HuH-7 (cell line): ENCODE measurements at regions not wholly inside any gene's neighbourhood (a gene's known extent, or its start where the extent isn't known, plus 50 kb on each side); places are given as distances from the start of the nearest gene placed in this dataset.
A peak's percentile ranks its signal among the peaks of the same experiment; 100 is the strongest.

Experiments used
- DNase-seq: peaks from one replicate; pipeline ENCODE4 v3.0.0; 2011; ENCODE audit warnings: low spot score

DNA sequence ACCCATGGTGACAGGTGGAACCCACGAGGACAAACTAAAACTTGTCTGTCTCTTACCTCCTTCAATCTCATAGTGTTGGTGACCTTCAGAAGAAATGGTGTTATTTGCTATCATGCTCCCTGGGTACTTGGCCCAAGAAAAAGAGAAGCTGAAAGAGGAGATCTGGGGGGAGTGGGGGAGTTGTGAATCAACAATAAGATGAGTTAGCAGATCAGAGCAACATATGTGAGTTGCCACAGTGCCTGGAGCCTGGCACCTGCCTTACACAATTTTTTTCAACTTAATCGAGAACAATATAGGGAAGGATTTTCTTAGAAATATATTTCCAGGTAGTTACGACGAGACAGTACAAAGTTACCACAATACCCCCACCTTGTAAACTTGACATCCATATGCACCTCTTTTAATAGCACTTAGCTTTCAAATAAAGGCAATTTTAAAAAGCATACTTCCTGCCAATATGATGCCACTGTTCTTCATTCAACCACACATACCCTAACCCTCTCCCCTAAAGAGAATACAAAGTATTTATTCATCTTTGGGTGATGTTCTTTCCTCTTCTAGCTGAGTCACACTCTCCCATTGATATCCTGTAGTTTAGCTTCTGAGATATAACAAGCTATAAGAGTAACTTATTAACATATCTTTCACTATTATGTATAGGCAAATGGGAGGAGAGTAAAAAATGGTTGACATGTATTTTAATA is 424.1 kb upstream of the OR4E1 start:
- DNase-seq: no peak

DNA sequence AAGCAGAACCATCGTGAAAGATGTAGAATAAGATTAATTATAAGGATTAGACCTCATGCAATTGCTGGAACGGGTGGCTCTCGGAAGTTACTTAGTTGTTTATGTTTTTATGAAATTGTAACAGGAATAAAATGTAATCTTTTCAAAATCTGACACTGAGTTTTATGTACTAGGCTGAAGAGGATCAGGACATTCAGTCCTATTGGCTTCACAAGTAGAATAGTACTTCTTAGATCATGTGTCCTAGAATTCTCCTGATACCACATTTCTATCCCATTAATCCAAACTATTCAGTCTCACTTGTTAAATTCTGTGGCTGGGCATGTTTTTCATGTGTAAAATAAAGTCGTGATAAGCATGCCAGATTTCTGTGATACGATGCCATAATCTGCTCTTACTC is 423.5 kb upstream of the OR4E1 start:
- DNase-seq: no peak

GRCh38 chr14:22096514-22096895 is 422.9 kb upstream of the OR4E1 start:
- DNase-seq: no peak

- DNase-seq: no peak
Observed at GRCh38 chr14:22095860-22096513, 422.4 kb upstream of the OR4E1 start.

DNA sequence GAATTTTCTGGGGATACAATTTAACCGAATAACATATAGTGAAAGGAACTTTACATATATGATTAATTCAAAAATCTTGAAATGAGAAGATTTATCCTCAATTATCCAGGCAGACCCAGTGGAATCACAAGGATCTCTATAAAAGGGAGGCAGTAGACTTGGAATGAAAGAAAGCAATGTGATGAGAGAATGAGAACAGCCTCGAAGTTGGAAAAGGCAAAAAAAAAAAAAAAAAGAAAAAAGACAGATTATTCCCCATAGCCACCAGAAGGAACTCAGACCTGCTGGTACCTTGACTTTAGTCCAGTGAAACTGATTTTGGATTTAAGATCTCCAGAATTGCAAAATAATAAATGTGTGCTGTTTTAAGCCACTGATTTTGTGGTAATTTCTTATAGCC is 416.3 kb upstream of the OR4E1 start:
- DNase-seq: no peak

DNA sequence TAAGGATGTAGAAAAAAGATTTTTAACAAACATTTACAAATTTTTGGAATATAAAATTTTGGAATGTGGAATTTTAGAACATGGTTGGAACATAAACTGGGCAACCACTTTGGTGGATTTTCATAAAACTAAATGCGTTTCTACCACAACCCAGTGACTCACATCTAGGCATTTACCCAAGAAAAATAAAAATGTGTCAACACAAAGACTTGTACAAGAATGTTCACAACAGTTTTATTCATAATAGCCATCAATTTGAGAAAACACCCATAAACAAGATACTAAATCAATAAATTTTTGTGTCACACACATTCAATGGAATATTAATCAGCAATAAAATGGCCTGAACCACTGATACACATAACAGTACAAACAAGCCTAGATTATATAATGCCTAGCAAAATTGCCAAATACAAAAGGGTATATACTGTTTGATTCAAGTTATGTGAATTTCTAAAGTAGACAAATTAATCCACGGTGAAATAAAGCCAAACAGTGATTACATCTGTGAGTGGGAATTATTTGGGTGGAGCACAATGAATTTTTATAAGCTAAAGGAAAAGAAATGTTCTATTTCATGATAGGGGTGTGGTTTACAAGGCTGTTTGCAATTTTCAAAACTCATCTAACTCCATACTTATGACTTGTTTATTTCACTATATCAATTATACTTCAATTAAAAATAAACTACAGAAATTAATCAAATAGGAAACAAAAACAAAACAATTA is 415.2 kb upstream of the OR4E1 start:
- DNase-seq: no peak

GRCh38 chr14:22086131-22086530 is 412.5 kb upstream of the OR4E1 start:
- DNase-seq: no peak

- DNase-seq: peak; percentile 7
Observed at GRCh38 chr14:22084393-22085281, 411.0 kb upstream of the OR4E1 start.

GRCh38 chr14:22081337-22081736 is 407.7 kb upstream of the OR4E1 start:
- DNase-seq: no peak

- no peak for DNase-seq
Observed at GRCh38 chr14:22079766-22080165, 406.1 kb upstream of the OR4E1 start.

- DNase-seq: no peak
Observed at GRCh38 chr14:22073801-22074200, 400.2 kb upstream of the OR4E1 start.

DNA sequence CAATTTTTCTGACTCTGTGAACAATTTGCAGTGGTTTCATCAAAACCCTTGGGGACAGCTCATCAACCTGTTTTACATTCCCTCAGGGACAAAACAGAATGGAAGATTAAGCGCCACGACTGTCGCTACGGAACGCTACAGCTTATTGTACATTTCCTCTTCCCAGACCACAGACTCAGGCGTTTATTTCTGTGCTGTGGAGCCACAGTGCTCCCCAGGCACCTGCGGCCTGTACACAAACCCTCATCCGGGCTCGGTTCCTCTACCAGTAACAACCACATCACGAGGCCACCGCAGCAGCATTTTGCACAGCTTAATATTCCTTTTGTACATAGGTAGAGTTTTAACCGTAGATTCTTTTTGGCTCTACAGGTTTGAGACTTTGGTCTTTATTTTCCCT is 397.4 kb upstream of the OR4E1 start:
- DNase-seq: no peak

GRCh38 chr14:22070119-22070982 is 396.7 kb upstream of the OR4E1 start:
- no peak for DNase-seq

DNA sequence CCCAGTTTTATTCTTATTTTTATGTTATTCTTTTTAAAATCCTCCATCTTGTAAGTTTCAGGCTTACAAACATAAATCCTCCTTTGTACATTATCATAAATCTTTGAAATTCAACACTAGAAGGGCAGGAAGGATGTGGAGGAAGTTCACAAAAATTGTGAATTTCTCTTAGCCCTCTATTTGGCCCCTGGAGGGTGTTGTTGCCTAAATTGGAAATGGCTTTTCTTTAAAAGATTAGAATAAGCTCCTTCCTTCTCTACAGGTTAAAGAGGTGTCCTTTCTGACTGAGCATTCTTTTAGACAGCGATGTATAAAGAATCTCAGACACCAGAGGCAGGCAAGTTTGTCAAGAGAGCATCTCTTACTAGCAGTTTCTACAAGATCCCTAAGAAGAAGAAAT is 391.7 kb upstream of the OR4E1 start:
- no peak for DNase-seq

DNA sequence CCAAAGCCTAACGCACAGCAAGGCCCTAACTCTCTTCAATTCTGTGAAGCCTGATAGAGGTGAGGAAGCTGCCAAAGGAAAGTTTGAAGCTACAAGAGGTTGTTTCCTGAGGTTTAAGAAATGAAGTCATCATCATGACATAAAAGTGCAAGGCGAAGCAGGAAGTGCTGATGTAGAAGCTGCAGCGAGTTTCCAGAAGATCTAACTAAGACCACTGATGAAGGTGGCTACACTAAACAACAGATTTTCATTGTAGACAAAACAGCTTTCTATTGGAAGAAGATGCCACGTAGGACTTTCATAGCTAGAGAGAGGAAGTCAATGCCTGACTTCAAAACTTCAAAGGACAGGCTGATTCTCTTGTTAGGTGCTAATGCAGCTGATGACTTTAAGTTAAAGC is 385.6 kb upstream of the OR4E1 start:
- no peak for DNase-seq

DNA sequence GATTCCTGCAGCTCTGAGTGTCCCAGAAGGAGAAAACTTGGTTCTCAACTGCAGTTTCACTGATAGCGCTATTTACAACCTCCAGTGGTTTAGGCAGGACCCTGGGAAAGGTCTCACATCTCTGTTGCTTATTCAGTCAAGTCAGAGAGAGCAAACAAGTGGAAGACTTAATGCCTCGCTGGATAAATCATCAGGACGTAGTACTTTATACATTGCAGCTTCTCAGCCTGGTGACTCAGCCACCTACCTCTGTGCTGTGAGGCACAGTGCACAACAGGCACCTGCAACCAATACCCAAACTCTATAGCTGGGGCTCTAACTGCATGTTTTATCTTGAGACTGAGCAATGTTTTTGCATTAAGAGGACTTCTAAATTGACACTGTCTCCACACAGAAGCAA is 379.2 kb upstream of the OR4E1 start:
- DNase-seq: no peak

GRCh38 chr14:22047115-22047514 is 373.5 kb upstream of the OR4E1 start:
- DNase-seq: peak; percentile 11

GRCh38 chr14:22046063-22046462 is 372.4 kb upstream of the OR4E1 start:
- no peak for DNase-seq

DNA sequence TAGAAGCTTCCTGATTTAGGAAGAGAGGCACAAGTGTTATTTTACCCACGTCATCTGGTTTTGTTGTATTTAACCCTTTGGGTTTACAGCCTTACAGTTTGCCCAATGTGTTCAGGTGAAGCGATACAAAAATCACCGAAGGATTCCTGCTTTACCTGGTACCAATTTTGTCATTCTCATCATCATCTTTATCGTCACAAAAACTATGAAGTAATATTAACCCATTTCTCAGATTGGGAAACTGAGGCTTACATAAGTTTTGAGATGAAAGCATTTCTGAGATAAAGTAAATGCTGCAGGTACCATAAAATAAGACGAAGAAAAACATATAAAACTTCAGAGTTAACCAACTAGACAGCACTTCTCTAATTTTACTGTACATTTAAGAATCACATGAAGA is 370.6 kb upstream of the OR4E1 start:
- DNase-seq: no peak

DNA sequence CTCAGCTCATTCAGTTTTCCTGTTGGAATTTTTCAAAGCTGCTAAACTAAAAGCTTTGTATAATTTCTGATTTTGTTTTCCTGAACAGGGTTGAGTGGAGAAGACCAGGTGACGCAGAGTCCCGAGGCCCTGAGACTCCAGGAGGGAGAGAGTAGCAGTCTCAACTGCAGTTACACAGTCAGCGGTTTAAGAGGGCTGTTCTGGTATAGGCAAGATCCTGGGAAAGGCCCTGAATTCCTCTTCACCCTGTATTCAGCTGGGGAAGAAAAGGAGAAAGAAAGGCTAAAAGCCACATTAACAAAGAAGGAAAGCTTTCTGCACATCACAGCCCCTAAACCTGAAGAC is 367.1 kb upstream of the OR4E1 start:
- no peak for DNase-seq

GRCh38 chr14:22039938-22040780 is 366.5 kb upstream of the OR4E1 start:
- DNase-seq: no peak
